ENCODE measurements at regions not wholly inside any gene's neighbourhood (a gene's known extent, or its start where the extent isn't known, plus 50 kb on each side); places are given as distances from the start of the nearest gene placed in this dataset.

GRCh38 chr4:162349395-162349794, 185.6 kb upstream of the FSTL5 start:
- no peak for DNase-seq (ENCODE audit: low read depth)

- DNase-seq (ENCODE audit: low read depth) = no peak
Observed at GRCh38 chr4:162347842-162348213, 184.0 kb upstream of the FSTL5 start.

- DNase-seq (ENCODE audit: low read depth) = no peak
Observed at GRCh38 chr4:162347156-162347841, 183.5 kb upstream of the FSTL5 start.

DNA sequence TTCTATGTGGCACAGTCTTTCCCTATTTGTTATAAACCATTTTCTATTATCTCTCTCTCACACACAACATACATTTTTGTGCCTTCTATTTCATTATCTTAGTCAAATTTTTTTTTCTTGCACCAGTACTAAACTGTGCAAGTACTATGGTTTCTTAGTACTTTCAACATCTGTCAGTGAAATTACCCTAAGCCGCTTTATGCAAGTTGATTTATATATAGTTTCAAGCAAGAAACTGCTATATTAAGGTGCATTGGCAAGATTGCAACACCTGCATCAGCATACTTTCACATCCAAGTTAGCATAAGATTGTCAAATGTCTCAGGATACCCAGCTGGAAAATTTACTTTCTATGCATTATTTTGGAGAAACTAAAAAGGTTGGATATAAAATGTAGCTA, 180.2 kb upstream of the FSTL5 start:
- DNase-seq (ENCODE audit: low read depth) = no peak

- no peak for DNase-seq (ENCODE audit: low read depth)
Observed at GRCh38 chr4:162341533-162341932, 177.7 kb upstream of the FSTL5 start.

DNA sequence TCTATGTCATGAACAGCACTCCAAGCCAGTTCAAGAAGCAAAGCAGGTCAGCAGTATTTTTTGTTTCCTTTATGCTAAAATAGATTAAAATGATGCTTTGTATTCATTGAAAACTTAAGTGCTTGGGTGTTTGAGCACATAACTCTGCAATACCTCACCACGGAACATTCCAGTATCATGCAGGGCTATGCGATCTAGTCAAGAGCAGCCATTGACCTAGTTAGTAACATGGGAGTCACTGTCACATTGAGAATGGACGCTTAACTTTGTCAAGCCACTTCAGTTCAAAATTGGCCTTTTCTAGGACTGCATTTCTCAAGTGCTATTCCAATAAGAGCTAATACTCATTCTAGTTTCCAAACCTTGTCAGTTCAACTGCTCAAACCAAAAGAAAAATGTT, 160.1 kb upstream of the FSTL5 start:
- DNase-seq (ENCODE audit: low read depth) = no peak

GRCh38 chr4:162322054-162322453, 158.3 kb upstream of the FSTL5 start:
- no peak for DNase-seq (ENCODE audit: low read depth)

GRCh38 chr4:162285753-162286152, 122.0 kb upstream of the FSTL5 start:
- DNase-seq (ENCODE audit: low read depth) = no peak

DNA sequence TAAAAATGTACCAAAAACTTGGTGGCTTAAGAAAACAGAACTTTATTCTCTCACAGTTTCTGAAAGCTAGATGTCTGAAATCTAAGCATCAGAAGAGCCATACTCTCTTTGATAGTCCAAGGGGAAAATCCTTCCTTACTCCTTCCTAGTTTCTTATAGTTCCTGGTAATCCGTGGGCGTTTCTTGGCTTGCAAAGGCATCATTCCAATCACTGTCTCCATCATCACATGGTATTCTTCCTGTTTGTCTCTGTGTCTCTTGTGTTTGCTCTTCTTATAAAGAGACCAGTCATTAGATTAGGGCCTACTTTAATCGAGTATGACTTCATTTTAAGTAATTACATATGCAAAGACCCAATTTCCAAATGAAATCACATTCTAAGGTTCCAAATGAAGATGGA, 118.9 kb upstream of the FSTL5 start:
- no peak for DNase-seq (ENCODE audit: low read depth)

DNA sequence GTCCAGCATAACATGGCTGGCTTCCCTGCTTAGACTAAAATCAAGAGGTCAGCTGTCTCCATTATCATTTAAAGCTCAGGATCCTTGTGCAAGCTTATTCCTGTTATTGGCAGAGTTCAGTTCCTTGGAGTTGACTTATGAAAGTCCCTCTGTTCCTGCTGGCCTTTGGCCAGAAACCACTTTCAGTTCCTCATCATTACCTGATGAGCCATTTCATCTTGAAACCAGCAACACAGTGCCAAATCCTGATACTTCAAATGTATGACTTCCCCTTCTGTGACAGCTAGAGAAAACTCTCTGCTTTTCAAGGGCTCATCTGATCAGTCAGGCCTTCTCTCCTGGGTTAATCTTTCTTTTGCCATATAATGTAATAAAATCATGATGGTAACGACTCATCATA, 110.6 kb upstream of the FSTL5 start:
- DNase-seq (ENCODE audit: low read depth) = no peak

GRCh38 chr4:162272215-162272614, 108.4 kb upstream of the FSTL5 start:
- no peak for DNase-seq (ENCODE audit: low read depth)

- DNase-seq (ENCODE audit: low read depth) = no peak
Observed at GRCh38 chr4:162268911-162269310, 105.1 kb upstream of the FSTL5 start.

GRCh38 chr4:162265802-162266201, 102.0 kb upstream of the FSTL5 start:
- no peak for DNase-seq (ENCODE audit: low read depth)

DNA sequence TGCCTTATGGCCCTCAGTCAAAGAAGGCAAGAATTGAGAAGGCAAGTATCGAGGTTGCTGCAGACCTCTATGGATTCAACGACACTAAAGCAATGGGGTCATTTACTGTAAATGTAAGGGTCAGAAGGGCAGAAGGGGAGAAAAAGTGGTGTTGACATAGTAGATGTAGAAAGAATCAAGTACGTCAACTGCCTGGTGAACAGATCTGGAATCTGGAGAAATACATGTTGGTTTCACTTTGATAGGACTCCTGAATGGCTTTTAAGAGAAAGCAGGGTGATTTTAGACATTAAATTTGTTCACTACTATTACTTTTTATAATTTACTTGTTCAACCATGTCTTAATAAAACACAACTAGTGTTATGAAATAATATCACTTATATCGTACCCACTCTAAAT, 81.3 kb upstream of the FSTL5 start:
- DNase-seq (ENCODE audit: low read depth) = no peak

GRCh38 chr4:162241857-162242256, 78.1 kb upstream of the FSTL5 start:
- DNase-seq (ENCODE audit: low read depth) = no peak

DNA sequence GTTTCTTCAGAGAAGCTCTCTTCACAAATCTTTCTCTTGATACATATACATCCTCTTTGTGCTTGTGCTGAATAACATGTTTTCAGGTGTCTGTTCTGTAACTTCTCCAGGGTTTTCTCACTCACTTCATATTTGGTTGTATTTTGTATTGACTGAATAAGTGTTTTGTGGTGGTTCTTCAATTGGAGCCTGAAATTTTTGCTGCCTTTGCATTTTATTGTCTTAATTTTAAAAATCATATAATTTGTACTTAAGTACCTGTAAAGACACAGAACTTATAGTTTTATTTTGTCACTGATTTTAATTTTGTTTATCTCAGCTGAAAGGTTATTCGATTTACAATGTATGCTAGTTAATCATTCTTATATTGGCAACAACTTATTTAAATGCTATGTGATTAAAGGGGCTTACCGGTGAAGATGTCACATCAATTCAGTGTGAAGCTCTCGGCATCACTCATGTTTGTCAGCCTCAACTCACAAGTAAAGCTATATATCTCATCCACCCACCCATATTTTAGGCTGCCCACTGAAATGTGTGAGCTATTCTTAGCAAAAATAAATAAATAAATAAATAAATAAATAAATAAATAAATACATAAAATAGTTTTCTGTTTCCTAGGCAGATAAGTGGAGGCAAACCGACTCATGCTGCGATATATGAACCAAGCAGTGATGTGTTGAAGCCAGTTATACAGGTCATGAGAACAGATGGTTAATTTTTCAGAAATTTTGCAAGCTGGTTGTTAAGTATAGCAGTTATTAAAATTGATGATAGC, 76.4 kb upstream of the FSTL5 start:
- no peak for DNase-seq (ENCODE audit: low read depth)

- no peak for DNase-seq (ENCODE audit: low read depth)
Observed at GRCh38 chr4:162237676-162238075, 73.9 kb upstream of the FSTL5 start.

- no peak for DNase-seq (ENCODE audit: low read depth)
Observed at GRCh38 chr4:162234595-162234994, 70.8 kb upstream of the FSTL5 start.

- no peak for DNase-seq (ENCODE audit: low read depth)
Observed at GRCh38 chr4:162232349-162232748, 68.5 kb upstream of the FSTL5 start.

DNA sequence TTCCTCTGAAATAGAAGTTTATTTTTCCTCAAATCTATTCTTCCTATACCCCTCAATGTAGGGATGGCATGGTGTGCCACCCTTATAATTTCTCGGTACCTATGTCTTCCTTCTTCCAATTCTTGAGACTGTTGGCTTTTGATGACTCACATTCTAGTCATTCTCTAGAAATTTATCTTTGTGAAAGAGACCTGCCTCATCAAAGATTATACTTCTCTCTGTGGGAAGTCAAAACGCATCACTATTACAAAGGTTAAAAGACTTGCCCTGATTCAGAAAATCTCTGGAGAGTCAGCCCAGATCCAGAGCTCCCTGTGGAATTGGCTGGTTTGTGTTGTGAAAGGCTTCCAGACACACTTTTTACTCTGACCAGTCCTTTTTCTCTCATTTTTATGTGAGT, 65.9 kb upstream of the FSTL5 start:
- DNase-seq (ENCODE audit: low read depth) = no peak

DNA sequence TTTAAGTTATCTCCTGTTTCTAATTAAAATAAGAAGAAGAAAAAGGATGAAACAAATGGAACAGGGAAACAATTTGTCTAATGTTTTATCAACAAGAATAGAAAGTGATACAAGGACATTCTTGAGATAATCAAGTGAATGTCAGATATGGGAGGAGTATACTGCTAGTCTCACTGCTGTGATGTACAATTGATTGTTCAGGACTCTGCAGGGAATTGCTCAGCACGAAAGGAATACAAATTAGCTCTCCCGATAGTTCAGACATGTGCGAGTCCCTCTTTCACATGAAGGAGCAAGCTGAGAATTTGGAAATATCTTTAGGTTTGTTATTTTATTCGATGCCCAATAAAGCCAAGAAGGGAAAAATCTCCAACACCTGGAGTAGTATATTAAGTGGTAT, 57.3 kb upstream of the FSTL5 start:
- DNase-seq (ENCODE audit: low read depth) = no peak

All from stromal cell of bone marrow (primary cell).